Eye (tissue), 1 donor: ENCODE measurements at regions not wholly inside any gene's neighbourhood (a gene's known extent, or its start where the extent isn't known, plus 50 kb on each side); places are given as distances from the start of the nearest gene placed in this dataset.

ENCODE experiments used
- DNase-seq: peaks from one replicate; pipeline ENCODE4 v3.0.0-alpha.2; 2015

GRCh38 chr6:9507136-9507895, 907.6 kb downstream of the TFAP2A start:
- no peak for DNase-seq

GRCh38 chr6:9504191-9504590, 910.7 kb downstream of the TFAP2A start:
- no peak for DNase-seq

GRCh38 chr6:9503111-9503761, 911.6 kb downstream of the TFAP2A start:
- peak; percentile 30 for DNase-seq

GRCh38 chr6:9499709-9500108, 915.2 kb downstream of the TFAP2A start:
- no peak for DNase-seq

GRCh38 chr6:9496837-9497236, 918.0 kb downstream of the TFAP2A start:
- DNase-seq, result no peak

- no peak for DNase-seq
Measured at GRCh38 chr6:9494864-9495263, 920.0 kb downstream of the TFAP2A start.

- DNase-seq, result no peak
Measured at GRCh38 chr6:9492790-9493189, 922.1 kb downstream of the TFAP2A start.

GRCh38 chr6:9487128-9487527, 927.7 kb downstream of the TFAP2A start:
- no peak for DNase-seq

GRCh38 chr6:9485992-9486391, 928.9 kb downstream of the TFAP2A start:
- no peak for DNase-seq

GRCh38 chr6:9484686-9485085, 930.2 kb downstream of the TFAP2A start:
- no peak for DNase-seq

GRCh38 chr6:9484091-9484490, 930.8 kb downstream of the TFAP2A start:
- DNase-seq, result no peak

GRCh38 chr6:9482030-9482738, 932.7 kb downstream of the TFAP2A start:
- DNase-seq, result peak; percentile 62

- no peak for DNase-seq
Measured at GRCh38 chr6:9481292-9482029, 933.4 kb downstream of the TFAP2A start.

GRCh38 chr6:9468277-9468676, 946.6 kb downstream of the TFAP2A start:
- no peak for DNase-seq

- DNase-seq, result no peak
Measured at GRCh38 chr6:9467741-9468140, 947.1 kb downstream of the TFAP2A start.

GRCh38 chr6:9464583-9464982, 950.3 kb downstream of the TFAP2A start:
- no peak for DNase-seq

- DNase-seq, result no peak
Measured at GRCh38 chr6:9463311-9463710, 951.6 kb downstream of the TFAP2A start.

GRCh38 chr6:9461188-9461587, 953.7 kb downstream of the TFAP2A start:
- no peak for DNase-seq

- peak; percentile 28 for DNase-seq
Measured at GRCh38 chr6:9458424-9458823, 956.5 kb downstream of the TFAP2A start.

- DNase-seq, result peak; percentile 87
Measured at GRCh38 chr6:9455864-9456658, 958.8 kb downstream of the TFAP2A start.

GRCh38 chr6:9439621-9440330, 975.1 kb downstream of the TFAP2A start:
- no peak for DNase-seq

- DNase-seq, result no peak
Measured at GRCh38 chr6:9437836-9438235, 977.0 kb downstream of the TFAP2A start.
